Esophagus squamous epithelium (tissue), 5 donors: ENCODE measurements at regions not wholly inside any gene's neighbourhood (a gene's known extent, or its start where the extent isn't known, plus 50 kb on each side); places are given as distances from the start of the nearest gene placed in this dataset.

Source experiments
- DNase-seq: peaks from one replicate; lab custom pipeline; 2025; lab: John Stamatoyannopoulos, UW
- H3K27ac ChIP-seq, 4 donors: fragments of 200-600 bp; sonication (generic); one replicate each; pipeline ENCODE4 v1.5.1; 2016 to 2019; ENCODE audit warnings: mild to moderate bottlenecking in 1 of 4
- H3K27me3 ChIP-seq, 4 donors: fragments of 200-600 bp; sonication (generic); 1 replicate in 3 of 4; 2 replicates in 1 of 4; pipeline versions ENCODE4 v1.5.1 to v1.6.0; 2017 to 2021; ENCODE audit warnings: antibody characterized with exemption in 1 of 4
- H3K36me3 ChIP-seq, 3 donors: fragments of 200-600 bp; sonication (generic); one replicate each; pipeline ENCODE4 v1.5.1; 2016 to 2019
- H3K4me1 ChIP-seq, 3 donors: fragments of 200-600 bp; sonication (generic); one replicate each; pipeline ENCODE4 v1.5.1; 2017 to 2019
- H3K4me3 ChIP-seq, 4 donors: fragments of 200-600 bp; sonication (generic); 1 replicate in 3 of 4; 2 replicates in 1 of 4; pipeline ENCODE4 v1.5.1; 2016 to 2019; ENCODE audit warnings: mild to moderate bottlenecking in 2 of 4, moderate library complexity in 1 of 4
- H3K9me3 ChIP-seq, 3 donors: fragments of 200-600 bp; sonication (generic); one replicate each; pipeline ENCODE4 v1.5.1; 2016 to 2019
- CTCF ChIP-seq, 6 experiments: fragments of 450-650 bp in 4 of 6; fragments of 200-600 bp in 2 of 6; sonication (generic) in 2 of 6; IDR thresholded peaks; one replicate each; pipeline ENCODE4 v1.5.1; 2016 to 2019; ENCODE audit warnings: antibody characterized with exemption in 6 of 6, mild to moderate bottlenecking in 4 of 6, moderate library complexity in 4 of 6
- POLR2A ChIP-seq, 4 donors: fragments of 450-650 bp; IDR thresholded peaks; one replicate each; pipeline ENCODE4 v1.6.1; 2017; ENCODE audit warnings: antibody characterized with exemption in 4 of 4, mild to moderate bottlenecking in 4 of 4, moderate library complexity in 3 of 4
- WGBS, 2 donors: methylation state at CpG; one replicate each; pipeline ENCODE4 v1.1.5; 2018; 5-methylcytosine and 5-hydroxymethylcytosine counted together
- intact Hi-C: fragments of 100-400 bp; cut with DNase I; formaldehyde crosslinking; loops from one replicate; pipeline ENCODE4 v1.15.0; 2022
- donor health status: DM: yes; HTN: yes; CAD: no.

GRCh38 chrX:27910412-27910811 lies 70.8 kb downstream of the DCAF8L1 start:
- Histone ChIP-seq H3K4me1 (no peaks in the 10 kb centered on the region), H3K9me3 (no peaks in the 10 kb centered on the region), H3K27me3 (no peaks in the 10 kb centered on the region), H3K36me3 (no peaks in the 10 kb centered on the region), H3K4me3 (no peak overlapping the region), H3K27ac (no peak overlapping the region)
- intact Hi-C loops, result no loop called here
- WGBS, 2 donors, result 67 to 82% methylated on average over 1 of the region's 1 CpG
- no peak for TF ChIP-seq POLR2A (IDR thresholded peaks at IDR 0.05)
- TF ChIP-seq CTCF (IDR thresholded peaks at IDR 0.05), result no peak
- DNase-seq, result no peak

- Histone ChIP-seq H3K27ac (no peak overlapping the region), H3K4me3 (no peak overlapping the region), H3K9me3 (no peaks in the 10 kb centered on the region), H3K27me3 (no peaks in the 10 kb centered on the region), H3K36me3 (no peaks in the 10 kb centered on the region), H3K4me1 (no peaks in the 10 kb centered on the region)
- TF ChIP-seq POLR2A (IDR thresholded peaks at IDR 0.05) (no peak), CTCF (IDR thresholded peaks at IDR 0.05) (no peak)
- DNase-seq, result no peak
- 53 to 74% methylated on average over 2 of the region's 2 CpGs for WGBS, 2 donors
- intact Hi-C loops, result no loop called here
These were observed 77.3 kb downstream of the DCAF8L1 start for GRCh38 chrX:27903960-27904359.

- 52 to 71% methylated on average over 2 of the region's 2 CpGs for WGBS, 2 donors
- Histone ChIP-seq H3K36me3 (no peaks in the 10 kb centered on the region), H3K9me3 (no peaks in the 10 kb centered on the region), H3K4me3 (no peak overlapping the region), H3K4me1 (no peaks in the 10 kb centered on the region), H3K27me3 (no peaks in the 10 kb centered on the region), H3K27ac (no peak overlapping the region)
- TF ChIP-seq CTCF (IDR thresholded peaks at IDR 0.05) (no peak), POLR2A (IDR thresholded peaks at IDR 0.05) (no peak)
- intact Hi-C loops, result no loop called here
- no peak for DNase-seq
These were observed 86.1 kb downstream of the MAGEB10 start for GRCh38 chrX:27893871-27894270.

GRCh38 chrX:27893211-27893610 lies 85.4 kb downstream of the MAGEB10 start:
- no peak for DNase-seq
- Histone ChIP-seq H3K27me3 (no peaks in the 10 kb centered on the region), H3K9me3 (no peaks in the 10 kb centered on the region), H3K4me3 (no peak overlapping the region), H3K4me1 (no peaks in the 10 kb centered on the region), H3K27ac (no peak overlapping the region), H3K36me3 (no peaks in the 10 kb centered on the region)
- TF ChIP-seq POLR2A (IDR thresholded peaks at IDR 0.05) (no peak), CTCF (IDR thresholded peaks at IDR 0.05) (no peak)
- intact Hi-C loops, result no loop called here
- WGBS, 2 donors, result 46 to 49% methylated on average over 3 of the region's 3 CpGs

GRCh38 chrX:27890611-27891010 lies 82.8 kb downstream of the MAGEB10 start:
- no peak for DNase-seq
- Histone ChIP-seq H3K27ac (no peak overlapping the region), H3K27me3 (no peaks in the 10 kb centered on the region), H3K4me1 (no peaks in the 10 kb centered on the region), H3K36me3 (no peaks in the 10 kb centered on the region), H3K9me3 (no peaks in the 10 kb centered on the region), H3K4me3 (no peak overlapping the region)
- TF ChIP-seq POLR2A (IDR thresholded peaks at IDR 0.05) (no peak), CTCF (IDR thresholded peaks at IDR 0.05) (no peak)
- intact Hi-C loops, result no loop called here
- 55 to 63% methylated on average over 1 of the region's 1 CpG for WGBS, 2 donors
